ENCODE measurements at regions not wholly inside any gene's neighbourhood (a gene's known extent, or its start where the extent isn't known, plus 50 kb on each side); places are given as distances from the start of the nearest gene placed in this dataset.
"Not testable (repeated sequence)": the region's sequence is repeated elsewhere in the genome, so short reads cannot be mapped to it uniquely, and the experiment has no call there.

DNA sequence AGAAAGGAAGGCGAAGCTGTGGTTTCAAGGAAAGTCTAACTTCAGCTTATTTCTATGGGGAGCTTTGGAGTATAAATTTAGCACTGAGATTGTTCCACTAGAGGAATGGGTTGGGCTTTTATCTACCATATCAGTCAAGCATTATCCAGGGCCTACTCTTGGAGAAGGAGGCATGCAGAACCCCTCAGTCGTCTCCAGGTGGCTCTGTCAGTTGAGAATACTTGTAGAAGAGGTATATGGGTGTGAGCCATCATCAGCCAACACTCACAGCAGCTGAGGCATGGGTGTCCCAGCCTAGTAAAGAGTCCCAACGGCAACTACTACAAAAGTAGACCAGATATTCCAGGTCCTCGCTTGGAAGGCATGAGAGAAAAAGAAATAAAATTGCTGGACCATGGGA lies 548.5 kb upstream of the GRAMD2B start:
- DNase-seq, result no peak

DNA sequence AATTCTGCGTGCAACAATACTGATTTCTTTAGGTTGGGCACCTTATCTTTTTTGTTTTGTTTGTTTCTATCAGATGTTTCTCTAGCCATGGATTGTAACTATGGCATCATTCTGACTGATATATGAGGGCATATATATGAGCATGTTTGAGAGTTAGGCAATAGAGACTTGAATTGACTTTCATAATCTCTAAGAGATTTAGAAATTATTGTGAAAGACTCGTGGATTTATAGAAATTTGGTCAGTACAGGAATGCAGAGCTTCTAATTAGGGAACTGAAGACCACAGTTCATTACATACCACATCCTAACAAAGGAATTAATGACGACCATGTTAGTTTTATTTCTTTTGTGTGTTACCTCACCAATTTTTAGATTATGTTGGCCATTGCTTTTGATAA lies 546.0 kb upstream of the GRAMD2B start:
- DNase-seq, result no peak

DNA sequence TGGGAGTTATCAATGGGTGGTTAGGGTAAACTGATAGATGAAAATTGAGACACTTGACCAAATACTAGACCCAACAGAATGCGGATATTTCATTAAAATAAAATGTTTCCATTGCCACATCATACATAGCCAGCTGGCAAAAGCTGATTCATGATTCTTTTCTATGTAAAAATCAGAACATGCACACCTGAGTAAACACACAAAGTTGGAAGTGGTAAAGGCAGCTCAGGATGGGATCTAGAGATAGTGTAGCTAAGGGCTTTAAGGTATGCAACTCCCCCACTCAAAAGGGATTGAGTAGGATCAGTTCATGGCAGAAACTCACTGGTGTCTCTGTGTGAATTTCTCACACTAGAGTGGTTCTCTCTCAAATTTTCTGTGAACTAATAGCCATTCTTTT lies 541.1 kb upstream of the GRAMD2B start:
- no peak for DNase-seq

- DNase-seq, result no peak
Observed at GRCh38 chr5:125883223-125883622, 540.0 kb upstream of the GRAMD2B start.

GRCh38 chr5:125888358-125888757 lies 534.9 kb upstream of the GRAMD2B start:
- no peak for DNase-seq

- DNase-seq, result peak; percentile 5
Observed at GRCh38 chr5:125890511-125890931, 532.7 kb upstream of the GRAMD2B start.

- peak; percentile 58 for DNase-seq
Observed at GRCh38 chr5:125891061-125891725, 532.0 kb upstream of the GRAMD2B start.

GRCh38 chr5:125894383-125894782 lies 528.8 kb upstream of the GRAMD2B start:
- DNase-seq, result no peak

DNA sequence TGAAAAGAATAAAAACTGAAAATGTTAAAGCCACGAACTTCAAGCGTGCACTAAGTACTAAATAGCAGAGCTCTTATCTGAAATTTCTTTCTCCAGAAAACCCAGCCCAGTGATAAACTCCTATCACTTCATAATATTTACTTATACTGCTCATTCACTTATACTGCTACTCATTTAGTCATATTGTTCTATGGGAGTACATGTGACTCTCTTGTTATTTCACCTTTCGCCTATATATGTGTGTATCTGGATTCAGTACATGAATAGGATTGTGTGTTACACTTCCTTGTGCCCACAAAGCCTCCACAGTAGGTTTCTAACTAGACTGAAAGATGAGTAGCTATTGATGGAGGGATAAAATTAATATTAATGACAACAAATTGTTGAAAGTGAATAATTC lies 526.8 kb upstream of the GRAMD2B start:
- DNase-seq, result no peak

DNA sequence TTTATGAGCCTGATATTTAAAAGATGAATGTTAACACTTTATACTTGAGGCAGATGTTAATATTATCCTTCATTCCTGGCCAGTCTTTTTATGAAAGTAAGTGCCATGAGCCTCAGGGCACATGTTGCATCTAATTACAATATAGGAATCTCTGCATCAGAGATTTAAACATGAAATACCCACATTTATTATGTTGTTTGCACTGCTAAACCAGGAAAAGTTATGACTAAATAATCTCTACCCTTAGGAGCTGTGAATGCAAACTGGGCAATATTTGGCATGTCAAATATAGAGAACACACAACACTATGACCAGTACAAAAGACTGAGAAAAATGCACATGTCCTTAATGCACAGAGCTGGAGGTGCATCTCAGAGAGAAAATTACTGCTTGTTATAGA lies 526.1 kb upstream of the GRAMD2B start:
- DNase-seq, result no peak

- DNase-seq, result no peak
Observed at GRCh38 chr5:125898851-125899405, 524.3 kb upstream of the GRAMD2B start.

GRCh38 chr5:125912028-125912427 lies 511.2 kb upstream of the GRAMD2B start:
- DNase-seq, result no peak

DNA sequence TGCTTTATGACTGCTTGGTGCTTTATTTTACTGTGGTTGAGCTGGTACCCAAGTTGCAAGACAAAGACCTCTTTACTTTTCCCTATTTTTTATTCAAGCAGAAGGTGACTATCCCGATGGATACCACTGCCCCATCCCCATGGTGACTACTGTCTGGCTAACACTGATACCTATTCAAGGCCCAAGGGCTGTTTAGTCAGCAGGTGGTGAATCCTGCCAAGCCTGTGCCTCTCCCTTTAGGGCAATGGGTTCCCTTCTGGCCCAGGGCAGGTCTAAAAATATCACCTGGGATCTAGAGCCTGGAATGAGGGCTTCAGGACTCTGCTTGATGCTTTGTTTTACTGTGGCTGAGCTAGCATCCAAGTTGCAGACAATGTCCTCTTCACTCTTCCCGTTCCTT lies 510.0 kb upstream of the GRAMD2B start:
- no peak for DNase-seq

DNA sequence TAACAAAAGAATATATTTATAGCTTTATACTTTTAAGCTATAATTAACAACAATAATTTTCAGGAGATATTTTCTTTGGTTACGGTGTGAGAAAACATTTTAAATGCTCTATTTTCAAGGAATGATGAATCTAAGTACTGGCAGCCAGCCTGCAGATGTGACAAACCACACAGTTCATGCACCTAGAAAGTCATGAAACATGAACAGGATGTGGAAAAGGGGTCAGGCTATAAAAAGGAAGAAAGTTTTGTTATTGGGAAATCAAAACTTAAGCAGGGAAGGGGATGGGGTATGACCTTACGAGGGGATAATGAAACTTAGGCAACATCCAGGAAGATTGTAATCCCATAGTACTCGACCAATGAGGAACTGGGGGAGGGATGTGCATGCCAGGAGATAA lies 508.7 kb upstream of the GRAMD2B start:
- no peak for DNase-seq

DNA sequence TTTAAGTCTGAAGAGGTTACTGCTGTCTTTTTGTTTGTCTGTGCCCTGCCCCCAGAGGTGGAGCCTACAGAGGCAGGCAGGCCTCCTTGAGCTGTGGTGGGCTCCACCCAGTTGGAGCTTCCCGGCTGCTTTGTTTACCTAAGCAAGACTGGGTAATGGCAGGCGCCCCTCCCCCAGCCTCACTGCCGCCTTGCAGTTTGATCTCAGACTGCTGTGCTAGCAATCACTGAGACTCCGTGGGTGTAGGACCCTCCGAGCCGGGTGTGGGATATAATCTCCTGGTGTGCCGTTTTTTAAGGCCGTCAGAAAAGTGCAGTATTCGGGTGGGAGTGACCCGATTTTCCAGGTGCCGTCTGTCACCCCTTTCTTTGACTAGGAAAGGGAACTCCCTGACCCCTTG lies 499.3 kb upstream of the GRAMD2B start:
- not testable (repeated sequence) for DNase-seq

GRCh38 chr5:125926172-125926571 lies 497.0 kb upstream of the GRAMD2B start:
- no peak for DNase-seq

DNA sequence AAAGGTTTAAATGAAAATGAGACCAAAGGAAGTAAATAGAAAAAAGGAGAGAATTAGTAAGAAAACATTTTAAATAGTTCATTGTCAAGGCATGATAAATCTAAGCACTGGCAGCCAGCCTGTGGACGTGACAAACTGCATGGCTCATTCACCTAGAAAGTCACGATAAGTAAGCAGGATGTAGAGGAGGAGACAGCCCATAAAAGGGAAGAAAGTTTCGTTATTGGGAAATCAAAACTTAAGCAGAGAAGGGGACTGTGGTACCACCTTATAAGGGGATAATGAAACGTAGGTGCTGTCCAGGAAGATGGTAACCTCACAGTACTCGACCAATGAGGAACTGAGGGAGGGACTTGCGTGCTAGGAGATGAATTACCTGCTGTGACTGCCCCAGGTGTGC lies 494.5 kb upstream of the GRAMD2B start:
- DNase-seq, result no peak

DNA sequence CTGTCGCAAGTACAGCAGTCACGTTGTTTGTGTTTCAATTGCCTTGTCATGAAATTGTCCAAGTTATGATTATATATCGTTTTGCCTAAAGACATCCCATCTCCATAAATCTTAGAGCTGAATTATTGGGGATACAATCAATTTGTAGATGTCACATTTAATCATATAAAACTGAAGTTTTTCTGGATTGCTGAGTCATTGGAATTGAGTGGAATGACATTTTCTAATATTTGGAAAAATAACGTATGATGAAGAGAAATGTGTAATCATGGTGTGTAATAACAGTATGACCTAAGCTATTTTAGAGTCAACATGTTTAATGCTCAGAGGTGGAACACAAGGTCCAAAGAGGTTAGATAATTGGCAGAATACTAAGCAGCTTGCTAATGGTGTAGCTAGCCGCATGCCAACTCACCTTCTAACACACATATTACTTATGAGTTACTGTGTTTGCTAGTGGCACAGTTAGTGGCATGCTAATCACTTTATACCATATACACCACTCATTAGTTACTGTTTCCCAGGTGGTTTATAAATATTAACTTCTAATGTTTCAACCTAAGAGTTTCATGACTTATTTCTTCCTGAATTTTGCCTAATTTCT lies 473.1 kb upstream of the GRAMD2B start:
- DNase-seq, result no peak

DNA sequence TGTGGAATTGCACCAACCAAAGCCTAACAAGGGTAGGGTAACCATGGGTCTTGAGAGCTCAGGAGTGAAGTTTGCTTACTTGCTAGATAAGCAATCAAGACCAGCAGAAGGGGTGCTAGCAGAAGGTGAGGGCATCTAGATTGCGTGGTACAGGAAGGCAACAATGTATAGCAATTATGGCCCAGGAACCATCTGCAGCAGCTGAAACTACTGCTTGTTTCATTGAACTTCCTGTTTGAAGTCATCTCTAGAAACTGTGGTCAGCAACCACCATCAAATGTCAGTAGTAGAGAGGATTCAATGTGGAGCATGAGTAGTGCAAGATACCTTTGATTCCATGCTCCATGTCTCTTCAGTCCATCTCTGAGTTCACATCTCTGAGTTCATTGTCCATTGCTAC lies 462.1 kb upstream of the GRAMD2B start:
- no peak for DNase-seq

DNA sequence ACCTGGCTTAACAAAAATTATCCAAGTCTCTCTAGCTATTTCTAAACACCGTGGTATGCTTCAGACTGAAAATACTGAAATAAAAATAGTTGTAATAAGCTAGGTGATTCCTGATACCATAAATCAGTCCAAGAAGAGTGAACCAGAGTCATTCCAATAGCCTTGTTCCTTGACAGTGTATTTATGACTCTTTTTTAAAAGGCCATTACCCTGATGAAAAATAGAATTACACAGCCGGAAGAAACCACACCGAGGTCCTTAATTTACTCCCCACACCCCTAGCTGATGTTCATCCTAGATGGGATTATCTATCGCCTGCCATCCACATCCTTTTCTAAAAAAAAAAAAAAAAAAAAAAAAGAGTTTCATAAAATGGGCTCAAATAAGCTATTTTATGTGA lies 457.6 kb upstream of the GRAMD2B start:
- no peak for DNase-seq

DNA sequence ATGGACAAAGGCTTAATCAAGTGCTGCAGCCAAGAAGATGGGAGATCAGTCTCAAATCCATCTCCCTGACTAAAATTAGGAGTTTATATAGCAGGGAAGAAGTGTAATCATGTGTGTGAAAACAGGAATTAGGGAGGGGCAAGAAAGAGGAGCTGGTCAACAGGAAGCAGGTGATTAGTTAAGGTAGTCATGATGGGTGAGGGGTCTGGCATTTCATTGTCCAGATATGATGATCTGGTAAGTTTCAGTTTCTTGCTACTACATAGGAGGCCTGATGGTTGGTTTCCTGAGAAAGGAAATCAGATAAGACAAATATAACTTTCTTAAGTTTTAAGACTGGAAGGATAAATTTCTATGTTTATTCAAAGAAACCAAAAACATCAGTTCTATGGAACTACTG lies 455.6 kb upstream of the GRAMD2B start:
- DNase-seq, result no peak

GRCh38 chr5:125969011-125969813 lies 454.0 kb upstream of the GRAMD2B start:
- DNase-seq, result no peak

DNA sequence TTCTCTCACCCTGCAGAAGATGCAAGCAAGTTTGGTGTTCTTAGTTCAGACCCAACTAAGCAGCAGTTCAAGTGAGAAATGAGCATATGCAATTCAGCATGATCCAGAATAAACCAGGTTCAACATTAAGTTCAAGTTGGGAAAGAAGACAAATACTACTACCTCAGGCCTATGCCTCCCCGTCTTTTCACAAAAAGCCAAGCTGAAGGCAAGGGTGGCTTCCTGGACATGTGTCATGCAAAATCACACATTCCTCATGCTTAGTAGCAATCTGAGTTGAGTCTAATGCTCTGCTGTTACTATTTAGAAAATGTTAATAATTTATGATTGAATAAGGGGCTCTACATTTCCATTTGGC lies 453.4 kb upstream of the GRAMD2B start:
- DNase-seq, result no peak
